ENCODE measurements at regions not wholly inside any gene's neighbourhood (a gene's known extent, or its start where the extent isn't known, plus 50 kb on each side); places are given as distances from the start of the nearest gene placed in this dataset.
"Not testable (repeated sequence)": the region's sequence is repeated elsewhere in the genome, so short reads cannot be mapped to it uniquely, and the experiment has no call there.

- H3K9me3 ChIP-seq (ENCODE audit: control insufficient read depth, insufficient read depth, low read depth, low read length); H3K4me3 ChIP-seq (ENCODE audit: low read depth, low read length); POLR2A ChIA-PET; H3K36me3 ChIP-seq (ENCODE audit: control insufficient read depth in 2 of 2, insufficient read depth in 1 of 2, low read length in 2 of 2); CTCF ChIA-PET; H3K4me1 ChIP-seq (ENCODE audit: control insufficient read depth, insufficient read depth, low read length); H3K27ac ChIP-seq (ENCODE audit: extremely low read depth, low read depth, low read length): not testable (repeated sequence)
These were observed 185.7 kb downstream of the LAT start for GRCh38 chr16:29170393-29171119.

- CTCF ChIA-PET; H3K4me3 ChIP-seq (ENCODE audit: low read depth, low read length); H3K27ac ChIP-seq (ENCODE audit: extremely low read depth, low read depth, low read length); H3K9me3 ChIP-seq (ENCODE audit: control insufficient read depth, insufficient read depth, low read depth, low read length); H3K4me1 ChIP-seq (ENCODE audit: control insufficient read depth, insufficient read depth, low read length); POLR2A ChIA-PET; H3K36me3 ChIP-seq (ENCODE audit: control insufficient read depth in 2 of 2, insufficient read depth in 1 of 2, low read length in 2 of 2): not testable (repeated sequence)
These were observed 184.6 kb downstream of the LAT start for GRCh38 chr16:29169295-29169994.

GRCh38 chr16:29168515-29169259, 183.8 kb downstream of the LAT start:
- H3K27ac ChIP-seq (ENCODE audit: extremely low read depth, low read depth, low read length); H3K4me1 ChIP-seq (ENCODE audit: control insufficient read depth, insufficient read depth, low read length); CTCF ChIA-PET; POLR2A ChIA-PET; H3K4me3 ChIP-seq (ENCODE audit: low read depth, low read length); H3K36me3 ChIP-seq (ENCODE audit: control insufficient read depth in 2 of 2, insufficient read depth in 1 of 2, low read length in 2 of 2); H3K9me3 ChIP-seq (ENCODE audit: control insufficient read depth, insufficient read depth, low read depth, low read length): not testable (repeated sequence)

- H3K9me3 ChIP-seq (ENCODE audit: control insufficient read depth, insufficient read depth, low read depth, low read length); CTCF ChIA-PET; POLR2A ChIA-PET; H3K4me3 ChIP-seq (ENCODE audit: low read depth, low read length); H3K36me3 ChIP-seq (ENCODE audit: control insufficient read depth in 2 of 2, insufficient read depth in 1 of 2, low read length in 2 of 2); H3K4me1 ChIP-seq (ENCODE audit: control insufficient read depth, insufficient read depth, low read length); H3K27ac ChIP-seq (ENCODE audit: extremely low read depth, low read depth, low read length): not testable (repeated sequence)
These were observed 179.7 kb downstream of the LAT start for GRCh38 chr16:29164442-29165089.

GRCh38 chr16:29160171-29160570, 175.3 kb downstream of the LAT start:
- CTCF ChIA-PET; H3K27ac ChIP-seq (ENCODE audit: extremely low read depth, low read depth, low read length); H3K36me3 ChIP-seq (ENCODE audit: control insufficient read depth in 2 of 2, insufficient read depth in 1 of 2, low read length in 2 of 2); H3K9me3 ChIP-seq (ENCODE audit: control insufficient read depth, insufficient read depth, low read depth, low read length); H3K4me3 ChIP-seq (ENCODE audit: low read depth, low read length); POLR2A ChIA-PET; H3K4me1 ChIP-seq (ENCODE audit: control insufficient read depth, insufficient read depth, low read length): not testable (repeated sequence)

- H3K9me3 ChIP-seq (ENCODE audit: control insufficient read depth, insufficient read depth, low read depth, low read length); POLR2A ChIA-PET; H3K4me3 ChIP-seq (ENCODE audit: low read depth, low read length); CTCF ChIA-PET; H3K4me1 ChIP-seq (ENCODE audit: control insufficient read depth, insufficient read depth, low read length); H3K27ac ChIP-seq (ENCODE audit: extremely low read depth, low read depth, low read length); H3K36me3 ChIP-seq (ENCODE audit: control insufficient read depth in 2 of 2, insufficient read depth in 1 of 2, low read length in 2 of 2): not testable (repeated sequence)
These were observed 174.8 kb downstream of the LAT start for GRCh38 chr16:29159603-29160002.

GRCh38 chr16:29158785-29159184, 173.9 kb downstream of the LAT start:
- no peak overlapping the region for H3K4me3 ChIP-seq (ENCODE audit: low read depth, low read length)
- H3K36me3 ChIP-seq (ENCODE audit: control insufficient read depth in 2 of 2, insufficient read depth in 1 of 2, low read length in 2 of 2), result no peaks in the 10 kb centered on the region
- no peak overlapping the region for H3K27ac ChIP-seq (ENCODE audit: extremely low read depth, low read depth, low read length)
- H3K4me1 ChIP-seq (ENCODE audit: control insufficient read depth, insufficient read depth, low read length), result no peaks in the 10 kb centered on the region
- no peaks in the 10 kb centered on the region for H3K9me3 ChIP-seq (ENCODE audit: control insufficient read depth, insufficient read depth, low read depth, low read length)
- no peak for TF ChIP-seq ZFP41 (tag by site-specific recombination; IDR thresholded peaks at IDR 0.05; ENCODE audit: borderline replicate concordance)
- TF ChIP-seq BCL11B (tag by site-specific recombination; IDR thresholded peaks at IDR 0.05; ENCODE audit: low read depth), result no peak
- no peak for TF ChIP-seq SP3 (tag by site-specific recombination; IDR thresholded peaks at IDR 0.05)
- TF ChIP-seq ZNF184 (tag by site-specific recombination; IDR thresholded peaks at IDR 0.05), result no peak
- no peak for TF ChIP-seq ZFP37 (tag by site-specific recombination; IDR thresholded peaks at IDR 0.05)
- no peak for TF ChIP-seq ZNF335 (tag by site-specific recombination; conservative IDR thresholded peaks at IDR 0.05)
- TF ChIP-seq ZNF76 (tag by site-specific recombination; IDR thresholded peaks at IDR 0.05; ENCODE audit: borderline replicate concordance, low read depth), result no peak
- POLR2A ChIA-PET, result no interaction called here
- CTCF ChIA-PET, result no interaction called here

- H3K4me1 ChIP-seq (ENCODE audit: control insufficient read depth, insufficient read depth, low read length); H3K4me3 ChIP-seq (ENCODE audit: low read depth, low read length); H3K9me3 ChIP-seq (ENCODE audit: control insufficient read depth, insufficient read depth, low read depth, low read length); H3K27ac ChIP-seq (ENCODE audit: extremely low read depth, low read depth, low read length); POLR2A ChIA-PET; H3K36me3 ChIP-seq (ENCODE audit: control insufficient read depth in 2 of 2, insufficient read depth in 1 of 2, low read length in 2 of 2): not testable (repeated sequence)
- CTCF ChIA-PET, result interaction anchor here (0.6 kb wide), 1 partner anchor 1327 kb away, joined by 3 read pairs; no protein-coding TSS in a partner anchor
These were observed 173.4 kb downstream of the LAT start for GRCh38 chr16:29158031-29158784.
